MM.1S (cell line): ENCODE measurements at regions not wholly inside any gene's neighbourhood (a gene's known extent, or its start where the extent isn't known, plus 50 kb on each side); places are given as distances from the start of the nearest gene placed in this dataset.

ENCODE experiments used
- EZH2phosphoT487 ChIP-seq: fragments of 300-600 bp; sonication (generic); IDR thresholded peaks from 2 replicates; pipeline ENCODE4 v1.6.1; 2018; ENCODE audit warnings: antibody characterized with exemption, low read length
- TF ChIP-seq, protein P1 (sequence below): fragments of 300-600 bp; sonication (generic); IDR thresholded peaks from 2 replicates; pipeline ENCODE4 v1.5.1; 2016; ENCODE audit warnings: antibody characterized with exemption, low read length, mixed read lengths

DNA sequence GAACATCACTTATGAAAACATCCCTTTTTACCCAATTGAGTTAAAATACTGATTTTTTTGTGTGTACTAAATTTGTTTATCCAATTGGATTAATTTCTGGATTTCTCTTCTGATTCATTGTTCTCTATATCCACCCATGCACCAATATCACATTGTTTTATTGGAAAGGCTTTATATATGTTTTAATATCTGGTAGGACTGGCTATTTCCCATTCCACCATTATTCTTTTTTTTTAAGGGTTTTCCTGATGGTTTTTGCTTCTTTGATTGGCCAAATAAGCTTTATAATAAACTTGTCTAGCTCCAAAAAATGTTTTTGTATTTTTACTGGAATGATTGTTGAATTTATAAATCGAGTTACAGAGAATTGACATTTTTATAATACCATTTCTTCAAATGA is 59.4 kb upstream of the DOK5 start:
- TF ChIP-seq, protein P1, sequence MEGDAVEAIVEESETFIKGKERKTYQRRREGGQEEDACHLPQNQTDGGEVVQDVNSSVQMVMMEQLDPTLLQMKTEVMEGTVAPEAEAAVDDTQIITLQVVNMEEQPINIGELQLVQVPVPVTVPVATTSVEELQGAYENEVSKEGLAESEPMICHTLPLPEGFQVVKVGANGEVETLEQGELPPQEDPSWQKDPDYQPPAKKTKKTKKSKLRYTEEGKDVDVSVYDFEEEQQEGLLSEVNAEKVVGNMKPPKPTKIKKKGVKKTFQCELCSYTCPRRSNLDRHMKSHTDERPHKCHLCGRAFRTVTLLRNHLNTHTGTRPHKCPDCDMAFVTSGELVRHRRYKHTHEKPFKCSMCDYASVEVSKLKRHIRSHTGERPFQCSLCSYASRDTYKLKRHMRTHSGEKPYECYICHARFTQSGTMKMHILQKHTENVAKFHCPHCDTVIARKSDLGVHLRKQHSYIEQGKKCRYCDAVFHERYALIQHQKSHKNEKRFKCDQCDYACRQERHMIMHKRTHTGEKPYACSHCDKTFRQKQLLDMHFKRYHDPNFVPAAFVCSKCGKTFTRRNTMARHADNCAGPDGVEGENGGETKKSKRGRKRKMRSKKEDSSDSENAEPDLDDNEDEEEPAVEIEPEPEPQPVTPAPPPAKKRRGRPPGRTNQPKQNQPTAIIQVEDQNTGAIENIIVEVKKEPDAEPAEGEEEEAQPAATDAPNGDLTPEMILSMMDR, result no peak
- no peak for TF ChIP-seq EZH2phosphoT487
